ENCODE measurements at regions not wholly inside any gene's neighbourhood (a gene's known extent, or its start where the extent isn't known, plus 50 kb on each side); places are given as distances from the start of the nearest gene placed in this dataset.

DNA sequence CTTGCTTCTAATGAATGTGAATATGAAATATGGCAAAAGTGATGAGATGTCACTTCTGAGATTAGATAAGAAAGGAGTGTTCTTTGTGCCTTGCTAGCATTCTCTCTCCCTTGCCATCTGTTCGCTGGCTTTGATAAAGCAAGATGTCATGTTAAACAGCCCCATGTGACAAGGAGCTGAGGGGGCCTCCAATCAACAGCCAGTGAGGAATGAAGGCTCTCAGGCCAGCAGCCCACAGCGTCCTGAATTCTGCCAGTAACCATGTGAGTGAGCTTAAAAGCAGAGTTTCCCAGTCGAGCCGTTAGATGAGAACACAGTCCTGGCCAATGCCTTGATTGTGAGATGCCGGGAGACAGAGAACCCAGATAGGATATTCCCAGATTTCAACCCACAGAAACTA, 198.8 kb downstream of the IRS1 start:
- Histone ChIP-seq H3K36me3 (ENCODE audit: control insufficient read depth in 4 of 4, insufficient read depth in 4 of 4, low read length in 4 of 4) (no peaks in the 10 kb centered on the region), H3K4me3 (no peak overlapping the region), H3K9ac (ENCODE audit: insufficient read depth in 1 of 2, low read length in 2 of 2) (no peak overlapping the region), H3K4me1 (ENCODE audit: control insufficient read depth in 5 of 5, insufficient read depth in 5 of 5, low read length in 5 of 5) (peaks cover 0 to 6% (median 0%) of the 10 kb centered on the region in 5 donors), H3K9me3 (ENCODE audit: control insufficient read depth in 4 of 4, insufficient read depth in 3 of 4, low read length in 3 of 4) (peaks cover 0 to 5% (median 0%) of the 10 kb centered on the region in 4 donors), H3K27me3 (ENCODE audit: control insufficient read depth in 3 of 3, insufficient read depth in 3 of 3, low read length in 2 of 3) (no peaks in the 10 kb centered on the region), H3K27ac (ENCODE audit: low read depth in 1 of 2, low read length in 1 of 2) (no peak overlapping the region)
- TF ChIP-seq, protein P1, sequence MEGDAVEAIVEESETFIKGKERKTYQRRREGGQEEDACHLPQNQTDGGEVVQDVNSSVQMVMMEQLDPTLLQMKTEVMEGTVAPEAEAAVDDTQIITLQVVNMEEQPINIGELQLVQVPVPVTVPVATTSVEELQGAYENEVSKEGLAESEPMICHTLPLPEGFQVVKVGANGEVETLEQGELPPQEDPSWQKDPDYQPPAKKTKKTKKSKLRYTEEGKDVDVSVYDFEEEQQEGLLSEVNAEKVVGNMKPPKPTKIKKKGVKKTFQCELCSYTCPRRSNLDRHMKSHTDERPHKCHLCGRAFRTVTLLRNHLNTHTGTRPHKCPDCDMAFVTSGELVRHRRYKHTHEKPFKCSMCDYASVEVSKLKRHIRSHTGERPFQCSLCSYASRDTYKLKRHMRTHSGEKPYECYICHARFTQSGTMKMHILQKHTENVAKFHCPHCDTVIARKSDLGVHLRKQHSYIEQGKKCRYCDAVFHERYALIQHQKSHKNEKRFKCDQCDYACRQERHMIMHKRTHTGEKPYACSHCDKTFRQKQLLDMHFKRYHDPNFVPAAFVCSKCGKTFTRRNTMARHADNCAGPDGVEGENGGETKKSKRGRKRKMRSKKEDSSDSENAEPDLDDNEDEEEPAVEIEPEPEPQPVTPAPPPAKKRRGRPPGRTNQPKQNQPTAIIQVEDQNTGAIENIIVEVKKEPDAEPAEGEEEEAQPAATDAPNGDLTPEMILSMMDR (IDR thresholded peaks at IDR 0.05; ENCODE audit: control extremely low read depth, extremely low read depth), result no peak
- no peak for DNase-seq
- WGBS, 2 donors, result 82 to 85% methylated on average over 5 of the region's 5 CpGs
- ATAC-seq (ENCODE audit: insufficient read depth, low FRiP score), result no peak

DNA sequence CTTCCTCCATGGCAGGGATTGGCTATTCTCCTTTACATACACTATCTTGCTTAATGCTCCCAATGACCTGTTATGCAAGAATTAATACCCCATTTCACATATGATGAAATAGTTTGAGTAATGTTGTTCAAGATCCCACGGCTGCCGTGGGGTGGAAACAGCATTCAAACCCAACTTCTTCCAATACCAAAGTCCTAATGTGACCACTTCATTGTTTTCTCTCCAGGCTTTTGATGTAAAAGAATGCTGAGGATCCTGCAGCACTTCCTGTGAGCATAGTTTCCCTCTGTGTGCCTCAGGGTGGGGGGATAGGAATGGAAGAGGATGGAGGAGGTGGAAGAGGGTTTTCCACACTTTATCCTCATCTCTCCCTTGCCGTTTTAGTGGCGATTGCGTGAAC, 199.4 kb downstream of the IRS1 start:
- ATAC-seq (ENCODE audit: insufficient read depth, low FRiP score) (no peak), DNase-seq (no peak)
- TF ChIP-seq, protein P1 (IDR thresholded peaks at IDR 0.05; ENCODE audit: control extremely low read depth, extremely low read depth), result no peak
- Histone ChIP-seq H3K27me3 (ENCODE audit: control insufficient read depth in 3 of 3, insufficient read depth in 3 of 3, low read length in 2 of 3) (no peaks in the 10 kb centered on the region), H3K27ac (ENCODE audit: low read depth in 1 of 2, low read length in 1 of 2) (no peak overlapping the region), H3K9me3 (ENCODE audit: control insufficient read depth in 4 of 4, insufficient read depth in 3 of 4, low read length in 3 of 4) (peaks cover 0 to 5% (median 0%) of the 10 kb centered on the region in 4 donors), H3K4me3 (no peak overlapping the region), H3K36me3 (ENCODE audit: control insufficient read depth in 4 of 4, insufficient read depth in 4 of 4, low read length in 4 of 4) (no peaks in the 10 kb centered on the region), H3K9ac (ENCODE audit: insufficient read depth in 1 of 2, low read length in 2 of 2) (no peak overlapping the region), H3K4me1 (ENCODE audit: control insufficient read depth in 5 of 5, insufficient read depth in 5 of 5, low read length in 5 of 5) (peaks cover 0 to 6% (median 0%) of the 10 kb centered on the region in 5 donors)
- WGBS, 2 donors, result 53 to 73% methylated on average over 5 of the region's 5 CpGs

DNA sequence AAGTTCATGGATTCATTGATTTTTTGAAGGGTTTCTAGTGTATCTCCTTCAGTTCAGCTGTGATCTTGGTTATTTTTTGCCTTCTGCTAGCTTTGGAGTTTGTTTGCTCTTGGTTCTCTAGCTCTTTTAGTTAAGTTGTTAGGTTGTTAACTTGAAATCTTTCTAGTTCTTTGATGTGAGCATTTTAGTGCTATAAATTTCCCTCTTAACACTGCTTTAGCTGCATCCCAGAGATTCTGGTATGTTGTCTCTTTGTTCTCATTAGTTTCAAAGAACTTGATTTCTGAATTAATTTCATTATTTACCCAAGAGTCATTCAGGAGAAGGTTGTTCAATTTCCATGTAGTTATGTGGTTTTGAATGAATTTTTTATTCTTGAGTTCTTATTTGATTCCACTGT, 210.6 kb downstream of the IRS1 start:
- Histone ChIP-seq H3K27ac (ENCODE audit: low read depth in 1 of 2, low read length in 1 of 2) (no peak overlapping the region), H3K4me3 (no peak overlapping the region), H3K4me1 (ENCODE audit: control insufficient read depth in 5 of 5, insufficient read depth in 5 of 5, low read length in 5 of 5) (no peaks in the 10 kb centered on the region), H3K27me3 (ENCODE audit: control insufficient read depth in 3 of 3, insufficient read depth in 3 of 3, low read length in 2 of 3) (no peaks in the 10 kb centered on the region), H3K9me3 (ENCODE audit: control insufficient read depth in 4 of 4, insufficient read depth in 3 of 4, low read length in 3 of 4) (peaks cover 0 to 5% (median 4%) of the 10 kb centered on the region in 4 donors), H3K36me3 (ENCODE audit: control insufficient read depth in 4 of 4, insufficient read depth in 4 of 4, low read length in 4 of 4) (no peaks in the 10 kb centered on the region), H3K9ac (ENCODE audit: insufficient read depth in 1 of 2, low read length in 2 of 2) (no peak overlapping the region)
- DNase-seq (no peak), ATAC-seq (ENCODE audit: insufficient read depth, low FRiP score) (no peak)
- TF ChIP-seq, protein P1 (IDR thresholded peaks at IDR 0.05; ENCODE audit: control extremely low read depth, extremely low read depth), result no peak

DNA sequence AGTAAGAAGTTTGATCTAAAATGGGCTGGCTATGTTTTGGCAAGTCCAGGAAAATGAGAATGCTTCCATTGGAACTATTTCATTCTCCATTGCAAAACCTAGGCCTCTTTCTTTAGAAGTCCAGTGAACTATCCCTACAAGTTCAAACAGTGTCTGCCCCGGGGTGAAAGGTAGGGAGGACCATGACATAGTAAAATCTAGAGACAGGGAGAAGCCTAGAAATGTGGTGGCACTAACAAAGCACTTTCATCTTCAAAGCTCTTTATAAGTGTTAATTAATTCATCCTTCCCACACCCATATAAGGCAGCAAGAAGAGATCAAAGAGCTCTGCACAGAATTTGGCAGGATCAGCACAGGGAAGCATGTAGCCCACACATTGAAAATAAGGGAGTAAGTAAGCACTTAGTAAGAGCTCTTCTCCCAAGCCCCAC, 214.5 kb downstream of the IRS1 start:
- peaks cover 0 to 4% (median 2%) of the 10 kb centered on the region in 4 donors for H3K9me3 ChIP-seq (ENCODE audit: control insufficient read depth in 4 of 4, insufficient read depth in 3 of 4, low read length in 3 of 4)
- 69% methylated on average over 1 of the region's 1 CpG for WGBS, 2 donors
- TF ChIP-seq, protein P1 (IDR thresholded peaks at IDR 0.05; ENCODE audit: control extremely low read depth, extremely low read depth), result no peak
- ATAC-seq (ENCODE audit: insufficient read depth, low FRiP score) (no peak), DNase-seq (no peak)
- no peak overlapping the region for H3K4me3 ChIP-seq
- peaks cover 0 to 1% (median 0%) of the 10 kb centered on the region in 5 donors for H3K4me1 ChIP-seq (ENCODE audit: control insufficient read depth in 5 of 5, insufficient read depth in 5 of 5, low read length in 5 of 5)
- H3K9ac ChIP-seq (ENCODE audit: insufficient read depth in 1 of 2, low read length in 2 of 2), result no peak overlapping the region
- H3K36me3 ChIP-seq (ENCODE audit: control insufficient read depth in 4 of 4, insufficient read depth in 4 of 4, low read length in 4 of 4), result no peaks in the 10 kb centered on the region
- H3K27me3 ChIP-seq (ENCODE audit: control insufficient read depth in 3 of 3, insufficient read depth in 3 of 3, low read length in 2 of 3), result no peaks in the 10 kb centered on the region
- no peak overlapping the region for H3K27ac ChIP-seq (ENCODE audit: low read depth in 1 of 2, low read length in 1 of 2)

Data from lung (tissue), 11 donors.